Calu3 (cell line): ENCODE measurements at regions not wholly inside any gene's neighbourhood (a gene's known extent, or its start where the extent isn't known, plus 50 kb on each side); places are given as distances from the start of the nearest gene placed in this dataset.

Experiments used
- BruUV-seq: library from RNA; stranded (reverse); fragments of 400-500 nt; replicated peaks from 2 replicates; lab custom pipeline; 2021; lab: Mats Ljungman, UMichigan
- CTCF ChIA-PET: fragments of 300-600 bp; sonication (Branson Sonifier 250); formaldehyde crosslinking; loops from one replicate; lab custom pipeline; 2022; ENCODE audit warnings: antibody characterized with exemption; lab: Charles Lee
- DNase-seq: peaks from one replicate; pipeline ENCODE4 v3.0.0; 2022
- H3K27ac Mint-ChIP-seq: one replicate; pipeline ENCODE4 v1.8.0; 2022; ENCODE audit warnings: mixed read lengths; ENCODE audit not compliant: unreplicated experiment
- H3K27me3 Mint-ChIP-seq: one replicate; pipeline ENCODE4 v1.8.0; 2022; ENCODE audit warnings: mixed read lengths; ENCODE audit not compliant: unreplicated experiment
- H3K36me3 Mint-ChIP-seq: one replicate; pipeline ENCODE4 v1.8.0; 2022; ENCODE audit warnings: mild to moderate bottlenecking, moderate library complexity, mixed read lengths; ENCODE audit not compliant: insufficient read depth, unreplicated experiment
- H3K4me1 Mint-ChIP-seq: one replicate; pipeline ENCODE4 v1.8.0; 2022; ENCODE audit warnings: mild to moderate bottlenecking, low read depth, mixed read lengths; ENCODE audit not compliant: unreplicated experiment
- H3K4me3 Mint-ChIP-seq: one replicate; pipeline ENCODE4 v1.8.0; 2022; ENCODE audit warnings: mild to moderate bottlenecking, low read depth, moderate library complexity, mixed read lengths; ENCODE audit not compliant: unreplicated experiment
- H3K9me3 Mint-ChIP-seq: one replicate; pipeline ENCODE4 v1.8.0; 2022; ENCODE audit warnings: low read depth, mixed read lengths; ENCODE audit not compliant: unreplicated experiment
- intact Hi-C: fragments of 100-400 bp; cut with micrococcal nuclease; formaldehyde crosslinking; loops from one replicate; pipeline ENCODE4 v1.10.0; 2022; ENCODE audit not compliant: unreplicated experiment
- TF ChIP-seq, protein P1 (sequence below): fragments of 200-600 bp; IDR thresholded peaks from one replicate; pipeline ENCODE4 v1.8.0; 2022; ENCODE audit warnings: antibody characterized with exemption; ENCODE audit not compliant: unreplicated experiment

DNA sequence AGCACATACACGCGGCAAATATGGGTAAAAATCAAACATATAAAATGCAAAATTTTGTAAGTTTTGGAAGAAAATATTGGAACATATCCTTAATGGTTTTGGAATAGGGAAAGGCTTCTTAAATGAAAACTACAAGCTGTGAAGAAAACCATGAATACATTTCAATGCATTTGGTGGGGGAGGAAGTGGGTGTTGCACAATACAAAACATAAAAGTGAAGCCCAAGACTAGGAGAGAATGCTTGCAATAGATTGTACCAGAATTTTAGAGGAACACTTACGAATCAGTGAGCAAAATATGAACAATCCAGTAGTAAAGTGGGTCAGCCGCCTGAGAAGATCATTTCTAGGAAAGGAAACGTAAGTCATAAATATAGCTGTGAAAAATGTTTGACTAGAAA lies 322.6 kb upstream of the MKI67 start:
- Mint-ChIP-seq H3K27me3 (no peaks in the 10 kb centered on the region), H3K9me3 (peaks cover 4% of the 10 kb centered on the region), H3K27ac (no peak overlapping the region), H3K4me1 (no peaks in the 10 kb centered on the region), H3K36me3 (no peaks in the 10 kb centered on the region), H3K4me3 (no peak overlapping the region)
- no TSS peak for BruUV-seq
- CTCF ChIA-PET = no interaction called here
- intact Hi-C loops = no loop called here
- TF ChIP-seq, protein P1, sequence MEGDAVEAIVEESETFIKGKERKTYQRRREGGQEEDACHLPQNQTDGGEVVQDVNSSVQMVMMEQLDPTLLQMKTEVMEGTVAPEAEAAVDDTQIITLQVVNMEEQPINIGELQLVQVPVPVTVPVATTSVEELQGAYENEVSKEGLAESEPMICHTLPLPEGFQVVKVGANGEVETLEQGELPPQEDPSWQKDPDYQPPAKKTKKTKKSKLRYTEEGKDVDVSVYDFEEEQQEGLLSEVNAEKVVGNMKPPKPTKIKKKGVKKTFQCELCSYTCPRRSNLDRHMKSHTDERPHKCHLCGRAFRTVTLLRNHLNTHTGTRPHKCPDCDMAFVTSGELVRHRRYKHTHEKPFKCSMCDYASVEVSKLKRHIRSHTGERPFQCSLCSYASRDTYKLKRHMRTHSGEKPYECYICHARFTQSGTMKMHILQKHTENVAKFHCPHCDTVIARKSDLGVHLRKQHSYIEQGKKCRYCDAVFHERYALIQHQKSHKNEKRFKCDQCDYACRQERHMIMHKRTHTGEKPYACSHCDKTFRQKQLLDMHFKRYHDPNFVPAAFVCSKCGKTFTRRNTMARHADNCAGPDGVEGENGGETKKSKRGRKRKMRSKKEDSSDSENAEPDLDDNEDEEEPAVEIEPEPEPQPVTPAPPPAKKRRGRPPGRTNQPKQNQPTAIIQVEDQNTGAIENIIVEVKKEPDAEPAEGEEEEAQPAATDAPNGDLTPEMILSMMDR = no peak
- DNase-seq = no peak

DNA sequence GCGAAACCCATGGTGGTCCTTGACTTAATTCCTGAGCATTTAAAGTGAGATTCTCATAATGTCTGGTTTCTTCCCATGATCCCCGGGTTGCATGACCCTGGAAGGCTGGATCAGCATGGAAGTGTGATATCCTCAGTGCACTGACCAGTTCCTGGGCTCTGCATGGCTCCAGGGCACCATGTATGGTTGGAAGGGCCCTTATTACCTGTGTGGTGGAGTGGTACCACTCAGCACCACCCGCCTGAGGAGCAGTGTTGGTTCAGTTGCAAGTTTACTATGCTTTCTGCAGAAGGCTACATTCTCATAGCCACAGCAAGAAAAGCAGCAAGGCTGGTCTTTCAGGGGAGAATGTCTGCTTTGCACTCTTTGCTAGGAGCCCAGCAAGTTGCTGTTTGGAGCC lies 325.7 kb upstream of the MKI67 start:
- H3K4me3 Mint-ChIP-seq = no peak overlapping the region
- CTCF ChIA-PET = interaction anchor here (1.0 kb wide), 1 partner anchor 15 kb away, joined by 3 read pairs; no protein-coding TSS in a partner anchor
- H3K27ac Mint-ChIP-seq = no peak overlapping the region
- no peaks in the 10 kb centered on the region for H3K27me3 Mint-ChIP-seq
- intact Hi-C loops = no loop called here
- no peaks in the 10 kb centered on the region for H3K4me1 Mint-ChIP-seq
- TF ChIP-seq, protein P1 = no peak
- H3K36me3 Mint-ChIP-seq = no peaks in the 10 kb centered on the region
- BruUV-seq = no TSS peak
- H3K9me3 Mint-ChIP-seq = peaks cover 3% of the 10 kb centered on the region
- no peak for DNase-seq

DNA sequence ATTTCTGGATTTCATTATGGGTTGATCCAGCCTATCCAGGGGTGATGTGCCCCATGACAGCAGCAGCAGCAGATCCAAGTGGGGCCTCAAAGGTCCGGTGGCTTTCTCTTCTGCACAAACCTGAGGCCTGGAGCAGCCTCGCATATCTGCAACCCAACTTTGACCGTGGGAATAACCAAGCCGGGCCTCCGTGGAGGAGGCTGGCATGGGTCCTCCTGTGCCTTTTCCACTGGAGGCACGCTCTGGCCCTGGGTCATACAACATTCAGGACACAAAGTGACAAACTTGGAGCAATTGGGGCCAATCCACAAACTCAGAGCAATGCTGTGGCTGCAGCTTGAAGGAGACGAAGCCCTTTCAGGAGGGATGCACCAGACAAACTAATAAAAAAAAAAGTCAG lies 330.0 kb upstream of the MKI67 start:
- BruUV-seq = no TSS peak
- TF ChIP-seq, protein P1 = no peak
- intact Hi-C loops = no loop called here
- Mint-ChIP-seq H3K9me3 (peaks cover 2% of the 10 kb centered on the region), H3K27me3 (no peaks in the 10 kb centered on the region), H3K27ac (no peak overlapping the region), H3K4me1 (no peaks in the 10 kb centered on the region), H3K36me3 (no peaks in the 10 kb centered on the region), H3K4me3 (no peak overlapping the region)
- CTCF ChIA-PET = no interaction called here
- no peak for DNase-seq

DNA sequence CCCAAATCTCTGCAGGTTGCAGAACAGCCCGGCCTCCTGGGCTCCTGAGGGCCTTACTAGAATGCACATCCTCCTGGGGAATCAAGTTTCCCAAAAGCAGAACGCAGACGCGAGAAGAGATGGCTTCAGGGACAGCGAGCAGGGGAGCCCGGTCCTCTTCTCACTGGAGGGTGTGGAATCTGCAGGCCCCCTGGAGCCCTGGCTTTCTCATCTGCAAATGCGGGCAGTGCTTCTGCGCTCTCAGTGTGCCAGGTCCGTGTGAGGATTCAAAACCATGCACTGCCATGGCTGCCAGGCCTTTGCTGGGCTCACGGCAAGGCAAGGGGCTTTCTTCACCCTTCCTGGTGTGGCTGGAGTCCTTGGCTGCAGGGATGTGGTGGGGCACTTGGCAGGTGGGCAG lies 330.9 kb upstream of the MKI67 start:
- intact Hi-C loops = no loop called here
- no TSS peak for BruUV-seq
- no peak for DNase-seq
- Mint-ChIP-seq H3K4me1 (no peaks in the 10 kb centered on the region), H3K27me3 (no peaks in the 10 kb centered on the region), H3K9me3 (peaks cover 8% of the 10 kb centered on the region), H3K4me3 (no peak overlapping the region), H3K36me3 (no peaks in the 10 kb centered on the region), H3K27ac (no peak overlapping the region)
- CTCF ChIA-PET = no interaction called here
- TF ChIP-seq, protein P1 = no peak
